GM10266 (cell line): ENCODE measurements at regions not wholly inside any gene's neighbourhood (a gene's known extent, or its start where the extent isn't known, plus 50 kb on each side); places are given as distances from the start of the nearest gene placed in this dataset.
A peak's percentile ranks its signal among the peaks of the same experiment; 100 is the strongest.

ENCODE experiments used
- DNase-seq: peaks from one replicate; pipeline ENCODE4 v3.0.0; 2012; ENCODE audit errors: extremely low spot score
- CTCF ChIP-seq: IDR thresholded peaks from 2 replicates; pipeline ENCODE4 v1.5.1; 2012; ENCODE audit warnings: mild to moderate bottlenecking, low read depth; ENCODE audit not compliant: control insufficient read depth, insufficient read depth; ENCODE audit errors: missing control alignments

GRCh38 chr21:17967319-17967718 is 148.2 kb upstream of the C21orf91 start:
- TF ChIP-seq CTCF: no peak

GRCh38 chr21:17964716-17965115 is 145.6 kb upstream of the C21orf91 start:
- TF ChIP-seq CTCF: no peak
- no peak for DNase-seq

More at GRCh38 chr21:17967319-17967718, 148.2 kb upstream of the C21orf91 start:
- no peak for DNase-seq

GRCh38 chr21:17964199-17964598 is 145.0 kb upstream of the C21orf91 start:
- no peak for TF ChIP-seq CTCF

GRCh38 chr21:17950591-17950990 is 131.4 kb upstream of the C21orf91 start:
- DNase-seq: no peak
- TF ChIP-seq CTCF: no peak

More at GRCh38 chr21:17964199-17964598, 145.0 kb upstream of the C21orf91 start:
- no peak for DNase-seq

GRCh38 chr21:17949421-17949820 is 130.3 kb upstream of the C21orf91 start:
- DNase-seq: no peak
- no peak for TF ChIP-seq CTCF

GRCh38 chr21:17947531-17947930 is 128.4 kb upstream of the C21orf91 start:
- no peak for DNase-seq
- no peak for TF ChIP-seq CTCF

- DNase-seq: no peak
- peak; percentile 26 for TF ChIP-seq CTCF
Measured at GRCh38 chr21:17931080-17931479, 111.9 kb upstream of the C21orf91 start.

GRCh38 chr21:17930093-17930492 is 110.9 kb upstream of the C21orf91 start:
- TF ChIP-seq CTCF: no peak
- no peak for DNase-seq
